HCT116 (cell line): ENCODE measurements at regions not wholly inside any gene's neighbourhood (a gene's known extent, or its start where the extent isn't known, plus 50 kb on each side); places are given as distances from the start of the nearest gene placed in this dataset.

ENCODE experiments used
- ATAC-seq: fragments of 200-7000 bp; cut with Tn5 transposase; 2 replicates; pipeline ENCODE4 v1.9.1; 2020; ENCODE audit warnings: mild to moderate bottlenecking, moderate library complexity
- BruUV-seq: library from RNA; stranded (reverse); fragments of 400-500 nt; replicated peaks from 2 replicates; lab custom pipeline; 2021; lab: Mats Ljungman, UMichigan
- CTCF ChIA-PET: fragments of 300-600 bp; sonication (Branson Sonifier 250); formaldehyde crosslinking; loops from one replicate; lab custom pipeline; 2021; ENCODE audit warnings: antibody characterized with exemption; lab: Charles Lee
- POLR2A ChIA-PET: fragments of 300-600, 350-600 bp; sonication (Branson Sonifier 250); formaldehyde crosslinking; loops from one replicate; lab custom pipeline; 2021; ENCODE audit warnings: antibody characterized with exemption; lab: Charles Lee
- RAD21 ChIA-PET, 2 experiments: fragments of 300-600 bp; sonication (Branson Sonifier 250); formaldehyde crosslinking; loops; one replicate each; lab custom pipeline; 2023; ENCODE audit warnings: low total read pairs in 2 of 2; ENCODE audit not compliant: uncharacterized antibody in 2 of 2, unreplicated experiment in 2 of 2, low non-redundant PET in 1 of 2; lab: Charles Lee
- DNase-seq: peaks from one replicate; pipeline ENCODE4 v3.0.0-alpha.2; 2010; ENCODE audit warnings: low read depth, low spot score
- H2AFZ ChIP-seq: fragments of 200-600 bp; shearing (Covaris generic), sonication (generic); 2 replicates; pipeline ENCODE4 v1.6.1; 2017; ENCODE audit warnings: low read depth, mixed run types, mixed read lengths, antibody characterized with exemption, low read length; ENCODE audit not compliant: poor library complexity, severe bottlenecking
- H3K27ac ChIP-seq: 2 replicates; pipeline ENCODE4 v1.5.1; 2012; ENCODE audit warnings: low read depth, low read length
- H3K27me3 ChIP-seq: fragments of 200-600 bp; sonication (generic); 2 replicates; pipeline ENCODE4 v1.6.1; 2016; ENCODE audit warnings: mixed run types, low read length, mixed read lengths; ENCODE audit not compliant: insufficient read depth
- H3K36me3 ChIP-seq, 2 experiments: fragments of 200-500 bp in 1 of 2; fragments of 200-600 bp in 1 of 2; sonication (Bioruptor generic) in 1 of 2; sonication (generic) in 1 of 2; 2 replicates each; pipeline versions ENCODE4 v1.5.1 to v1.6.1; 2014 to 2016; ENCODE audit warnings: low read length in 2 of 2, inconsistent platforms in 1 of 2, mixed read lengths in 1 of 2, mixed run types in 1 of 2; ENCODE audit not compliant: insufficient read depth in 2 of 2, control insufficient read depth in 1 of 2
- H3K4me1 ChIP-seq, 2 experiments: fragments of 200-600 bp in 1 of 2; sonication (generic) in 1 of 2; 2 replicates each; pipeline versions ENCODE4 v1.5.1 to v1.6.1; 2012 to 2017; ENCODE audit warnings: low read length in 2 of 2, inconsistent platforms in 1 of 2, mild to moderate bottlenecking in 1 of 2, mixed read lengths in 1 of 2, mixed run types in 1 of 2, moderate library complexity in 1 of 2; ENCODE audit not compliant: insufficient read depth in 2 of 2, control insufficient read depth in 1 of 2
- H3K4me2 ChIP-seq: fragments of 200-600 bp; sonication (generic); 2 replicates; pipeline ENCODE4 v1.6.1; 2017; ENCODE audit warnings: mixed run types, low read length, mixed read lengths
- H3K4me3 ChIP-seq, 2 experiments: fragments of 200-600 bp in 1 of 2; sonication (generic) in 1 of 2; replicated peaks in 1 of 2; 2 replicates each; pipeline ENCODE4 v1.5.1; 2011 to 2016; ENCODE audit warnings: low read length in 2 of 2, control low read depth in 1 of 2, low read depth in 1 of 2, mild to moderate bottlenecking in 1 of 2, mixed read lengths in 1 of 2, mixed run types in 1 of 2
- H3K79me2 ChIP-seq: fragments of 200-600 bp; sonication (generic); 2 replicates; pipeline ENCODE4 v1.6.1; 2017; ENCODE audit warnings: mild to moderate bottlenecking, mixed run types, low read length, moderate library complexity, mixed read lengths; ENCODE audit not compliant: insufficient read depth
- H3K9ac ChIP-seq: fragments of 200-600 bp; sonication (generic); 2 replicates; pipeline ENCODE4 v1.6.1; 2016; ENCODE audit warnings: low read length, mixed read lengths
- H3K9me2 ChIP-seq: fragments of 200-600 bp; sonication (generic), shearing (Covaris generic); 2 replicates; pipeline ENCODE4 v1.6.1; 2017; ENCODE audit warnings: mixed run types, mild to moderate bottlenecking, moderate library complexity; ENCODE audit not compliant: insufficient read depth
- H3K9me3 ChIP-seq, 2 experiments: fragments of 200-500 bp in 1 of 2; fragments of 200-600 bp in 1 of 2; sonication (Bioruptor generic) in 1 of 2; sonication (generic) in 1 of 2; 2 replicates each; pipeline ENCODE4 v1.6.1; 2014 to 2017; ENCODE audit warnings: low read length in 2 of 2, mixed read lengths in 2 of 2, inconsistent platforms in 1 of 2, low read depth in 1 of 2, mild to moderate bottlenecking in 1 of 2, mixed run types in 1 of 2, moderate library complexity in 1 of 2; ENCODE audit not compliant: control insufficient read depth in 1 of 2, insufficient read depth in 1 of 2
- H4K20me1 ChIP-seq: fragments of 200-600 bp; sonication (generic), shearing (Covaris generic); 2 replicates; pipeline ENCODE4 v1.6.1; 2017; ENCODE audit warnings: mixed run types, mild to moderate bottlenecking, moderate library complexity; ENCODE audit not compliant: insufficient read depth
- CEBPB ChIP-seq: IDR thresholded peaks from 2 replicates; pipeline ENCODE4 v1.6.1; 2012; ENCODE audit warnings: low read depth
- EGR1 ChIP-seq: IDR thresholded peaks from 2 replicates; pipeline ENCODE4 v1.6.1; 2012; ENCODE audit warnings: low read depth
- ELF1 ChIP-seq: IDR thresholded peaks from 2 replicates; pipeline ENCODE4 v1.6.1; 2012; ENCODE audit warnings: low read depth, borderline replicate concordance
- EZH2 ChIP-seq: fragments of 200-600 bp; sonication (generic); IDR thresholded peaks from 2 replicates; pipeline ENCODE4 v1.6.1; 2017; ENCODE audit warnings: antibody characterized with exemption, mixed run types
- EZH2phosphoT487 ChIP-seq: fragments of 200-600 bp; IDR thresholded peaks from 2 replicates; pipeline ENCODE4 v1.6.1; 2018; ENCODE audit warnings: antibody characterized with exemption, borderline replicate concordance
- JUND ChIP-seq: IDR thresholded peaks from 2 replicates; pipeline ENCODE4 v1.6.1; 2012
- POLR2A ChIP-seq: IDR thresholded peaks from 2 replicates; pipeline ENCODE4 v1.7.0; 2011; ENCODE audit warnings: borderline replicate concordance; ENCODE audit not compliant: insufficient read depth, insufficient read length; ENCODE audit errors: extremely low read depth
- POLR2AphosphoS5 ChIP-seq: IDR thresholded peaks from 2 replicates; pipeline ENCODE4 v1.6.1; 2011; ENCODE audit warnings: mild to moderate bottlenecking, low read depth, low read length, moderate library complexity
- RAD21 ChIP-seq: IDR thresholded peaks from 2 replicates; pipeline ENCODE4 v1.6.1; 2012; ENCODE audit warnings: low read depth, mild to moderate bottlenecking
- SIN3A ChIP-seq: IDR thresholded peaks from 2 replicates; pipeline ENCODE4 v1.6.1; 2012; ENCODE audit warnings: low read depth
- SP1 ChIP-seq: IDR thresholded peaks from 2 replicates; pipeline ENCODE4 v1.6.1; 2012; ENCODE audit warnings: low read depth
- SRF ChIP-seq: IDR thresholded peaks from 2 replicates; pipeline ENCODE4 v1.6.1; 2012; ENCODE audit warnings: low read depth
- YY1 ChIP-seq: IDR thresholded peaks from 2 replicates; pipeline ENCODE4 v1.6.1; 2011; ENCODE audit warnings: low read length, low read depth, moderate library complexity, mild to moderate bottlenecking; ENCODE audit not compliant: insufficient replicate concordance; ENCODE audit errors: extremely low read depth
- ZFX ChIP-seq: fragments of 450-650 bp; IDR thresholded peaks from 2 replicates; pipeline ENCODE4 v1.6.1; 2017
- ZNF274 ChIP-seq: fragments of 200-500 bp; sonication (Bioruptor generic); IDR thresholded peaks from 2 replicates; pipeline ENCODE4 v1.6.1; 2014; ENCODE audit warnings: mild to moderate bottlenecking, low read depth, low read length, inconsistent platforms
- intact Hi-C: fragments of 100-400 bp; cut with micrococcal nuclease; formaldehyde crosslinking; loops from 2 replicates; pipeline ENCODE4 v1.10.0; 2022
- TF ChIP-seq, protein P1 (sequence below): IDR thresholded peaks from 2 replicates; pipeline ENCODE4 v1.6.1; 2012
- TF ChIP-seq, protein P2 (sequence below): IDR thresholded peaks from 2 replicates; pipeline ENCODE4 v1.6.1; 2012; ENCODE audit warnings: low read depth
- TF ChIP-seq, protein P3 (sequence below), 3 experiments: fragments of 200-600 bp in 1 of 3; sonication (generic) in 1 of 3; IDR thresholded peaks in 2 of 3; conservative IDR thresholded peaks in 1 of 3; 2 replicates each; pipeline ENCODE4 v1.5.1; 2012 to 2017; ENCODE audit warnings: low read depth in 2 of 3, low read length in 2 of 3, antibody characterized with exemption in 1 of 3, borderline replicate concordance in 1 of 3, control low read depth in 1 of 3, mild to moderate bottlenecking in 1 of 3, mixed read lengths in 1 of 3, mixed run types in 1 of 3, moderate library complexity in 1 of 3; ENCODE audit not compliant: insufficient read depth in 1 of 3
- TF ChIP-seq, protein P4 (sequence below): IDR thresholded peaks from 2 replicates; pipeline ENCODE4 v1.6.1; 2011; ENCODE audit warnings: mild to moderate bottlenecking, low read length, moderate library complexity; ENCODE audit not compliant: insufficient replicate concordance; ENCODE audit errors: extremely low read depth

DNA sequence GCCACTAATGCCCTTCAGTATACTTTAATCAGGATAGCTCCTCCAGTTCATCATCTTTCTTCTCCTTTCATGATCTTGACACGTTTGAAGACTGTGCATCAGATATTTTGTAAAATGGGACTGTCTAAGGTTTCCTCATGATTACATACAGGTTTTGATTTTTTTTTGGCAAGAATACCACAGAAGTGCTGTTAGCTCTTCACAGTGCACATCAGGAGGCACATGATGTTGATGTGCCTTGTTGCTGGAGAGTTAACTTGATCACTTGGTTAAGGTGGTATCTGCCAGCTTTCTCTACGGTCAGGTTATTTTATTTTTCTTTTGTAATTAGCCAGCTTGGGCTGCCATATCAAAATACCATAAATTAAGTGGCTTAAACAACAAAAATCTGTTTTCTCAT is 128.6 kb upstream of the IVNS1ABP start:
- no peak overlapping the region for H3K9ac ChIP-seq
- H3K9me2 ChIP-seq, result no peaks in the 10 kb centered on the region
- RAD21 ChIA-PET, result no interaction called here
- no peak overlapping the region for H3K4me3 ChIP-seq
- no TSS peak for BruUV-seq
- H3K27ac ChIP-seq, result no peak overlapping the region
- DNase-seq (no peak), ATAC-seq (no peak)
- H3K4me2 ChIP-seq, result no peak overlapping the region
- H3K4me1 ChIP-seq, result peaks cover 0 to 12% of the 10 kb centered on the region in 2 experiments; a peak in 2 of 4 replicates
- H3K9me3 ChIP-seq, result no peaks in the 10 kb centered on the region
- intact Hi-C loops, result no loop called here
- TF ChIP-seq POLR2AphosphoS5 (no peak), POLR2A (no peak), EZH2 (no peak), YY1 (no peak), SIN3A (no peak), SP1 (no peak), EGR1 (no peak), SRF (no peak), CEBPB (no peak), RAD21 (no peak), EZH2phosphoT487 (no peak), ZFX (no peak), JUND (no peak), ZNF274 (no peak), ELF1 (no peak)
- TF ChIP-seq, protein P1, sequence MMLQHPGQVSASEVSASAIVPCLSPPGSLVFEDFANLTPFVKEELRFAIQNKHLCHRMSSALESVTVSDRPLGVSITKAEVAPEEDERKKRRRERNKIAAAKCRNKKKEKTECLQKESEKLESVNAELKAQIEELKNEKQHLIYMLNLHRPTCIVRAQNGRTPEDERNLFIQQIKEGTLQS, result no peak
- TF ChIP-seq, protein P2, sequence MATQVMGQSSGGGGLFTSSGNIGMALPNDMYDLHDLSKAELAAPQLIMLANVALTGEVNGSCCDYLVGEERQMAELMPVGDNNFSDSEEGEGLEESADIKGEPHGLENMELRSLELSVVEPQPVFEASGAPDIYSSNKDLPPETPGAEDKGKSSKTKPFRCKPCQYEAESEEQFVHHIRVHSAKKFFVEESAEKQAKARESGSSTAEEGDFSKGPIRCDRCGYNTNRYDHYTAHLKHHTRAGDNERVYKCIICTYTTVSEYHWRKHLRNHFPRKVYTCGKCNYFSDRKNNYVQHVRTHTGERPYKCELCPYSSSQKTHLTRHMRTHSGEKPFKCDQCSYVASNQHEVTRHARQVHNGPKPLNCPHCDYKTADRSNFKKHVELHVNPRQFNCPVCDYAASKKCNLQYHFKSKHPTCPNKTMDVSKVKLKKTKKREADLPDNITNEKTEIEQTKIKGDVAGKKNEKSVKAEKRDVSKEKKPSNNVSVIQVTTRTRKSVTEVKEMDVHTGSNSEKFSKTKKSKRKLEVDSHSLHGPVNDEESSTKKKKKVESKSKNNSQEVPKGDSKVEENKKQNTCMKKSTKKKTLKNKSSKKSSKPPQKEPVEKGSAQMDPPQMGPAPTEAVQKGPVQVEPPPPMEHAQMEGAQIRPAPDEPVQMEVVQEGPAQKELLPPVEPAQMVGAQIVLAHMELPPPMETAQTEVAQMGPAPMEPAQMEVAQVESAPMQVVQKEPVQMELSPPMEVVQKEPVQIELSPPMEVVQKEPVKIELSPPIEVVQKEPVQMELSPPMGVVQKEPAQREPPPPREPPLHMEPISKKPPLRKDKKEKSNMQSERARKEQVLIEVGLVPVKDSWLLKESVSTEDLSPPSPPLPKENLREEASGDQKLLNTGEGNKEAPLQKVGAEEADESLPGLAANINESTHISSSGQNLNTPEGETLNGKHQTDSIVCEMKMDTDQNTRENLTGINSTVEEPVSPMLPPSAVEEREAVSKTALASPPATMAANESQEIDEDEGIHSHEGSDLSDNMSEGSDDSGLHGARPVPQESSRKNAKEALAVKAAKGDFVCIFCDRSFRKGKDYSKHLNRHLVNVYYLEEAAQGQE, result no peak
- TF ChIP-seq, protein P3, sequence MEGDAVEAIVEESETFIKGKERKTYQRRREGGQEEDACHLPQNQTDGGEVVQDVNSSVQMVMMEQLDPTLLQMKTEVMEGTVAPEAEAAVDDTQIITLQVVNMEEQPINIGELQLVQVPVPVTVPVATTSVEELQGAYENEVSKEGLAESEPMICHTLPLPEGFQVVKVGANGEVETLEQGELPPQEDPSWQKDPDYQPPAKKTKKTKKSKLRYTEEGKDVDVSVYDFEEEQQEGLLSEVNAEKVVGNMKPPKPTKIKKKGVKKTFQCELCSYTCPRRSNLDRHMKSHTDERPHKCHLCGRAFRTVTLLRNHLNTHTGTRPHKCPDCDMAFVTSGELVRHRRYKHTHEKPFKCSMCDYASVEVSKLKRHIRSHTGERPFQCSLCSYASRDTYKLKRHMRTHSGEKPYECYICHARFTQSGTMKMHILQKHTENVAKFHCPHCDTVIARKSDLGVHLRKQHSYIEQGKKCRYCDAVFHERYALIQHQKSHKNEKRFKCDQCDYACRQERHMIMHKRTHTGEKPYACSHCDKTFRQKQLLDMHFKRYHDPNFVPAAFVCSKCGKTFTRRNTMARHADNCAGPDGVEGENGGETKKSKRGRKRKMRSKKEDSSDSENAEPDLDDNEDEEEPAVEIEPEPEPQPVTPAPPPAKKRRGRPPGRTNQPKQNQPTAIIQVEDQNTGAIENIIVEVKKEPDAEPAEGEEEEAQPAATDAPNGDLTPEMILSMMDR (IDR thresholded peaks at IDR 0.05 in 2 of 3, conservative IDR thresholded peaks at IDR 0.05 in 1 of 3; ENCODE audit: borderline replicate concordance in 1 of 3, insufficient read depth in 1 of 3, low read depth in 2 of 3, low read length in 2 of 3), result no peak
- TF ChIP-seq, protein P4, sequence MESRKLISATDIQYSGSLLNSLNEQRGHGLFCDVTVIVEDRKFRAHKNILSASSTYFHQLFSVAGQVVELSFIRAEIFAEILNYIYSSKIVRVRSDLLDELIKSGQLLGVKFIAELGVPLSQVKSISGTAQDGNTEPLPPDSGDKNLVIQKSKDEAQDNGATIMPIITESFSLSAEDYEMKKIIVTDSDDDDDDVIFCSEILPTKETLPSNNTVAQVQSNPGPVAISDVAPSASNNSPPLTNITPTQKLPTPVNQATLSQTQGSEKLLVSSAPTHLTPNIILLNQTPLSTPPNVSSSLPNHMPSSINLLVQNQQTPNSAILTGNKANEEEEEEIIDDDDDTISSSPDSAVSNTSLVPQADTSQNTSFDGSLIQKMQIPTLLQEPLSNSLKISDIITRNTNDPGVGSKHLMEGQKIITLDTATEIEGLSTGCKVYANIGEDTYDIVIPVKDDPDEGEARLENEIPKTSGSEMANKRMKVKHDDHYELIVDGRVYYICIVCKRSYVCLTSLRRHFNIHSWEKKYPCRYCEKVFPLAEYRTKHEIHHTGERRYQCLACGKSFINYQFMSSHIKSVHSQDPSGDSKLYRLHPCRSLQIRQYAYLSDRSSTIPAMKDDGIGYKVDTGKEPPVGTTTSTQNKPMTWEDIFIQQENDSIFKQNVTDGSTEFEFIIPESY, result no peak
- H3K79me2 ChIP-seq, result no peaks in the 10 kb centered on the region
- CTCF ChIA-PET, result no interaction called here
- no peak overlapping the region for H2AFZ ChIP-seq
- no peaks in the 10 kb centered on the region for H4K20me1 ChIP-seq
- POLR2A ChIA-PET, result no interaction called here
- no peaks in the 10 kb centered on the region for H3K27me3 ChIP-seq
- H3K36me3 ChIP-seq, result no peaks in the 10 kb centered on the region
